HG03064 (cell line): ENCODE measurements at regions not wholly inside any gene's neighbourhood (a gene's known extent, or its start where the extent isn't known, plus 50 kb on each side); places are given as distances from the start of the nearest gene placed in this dataset.
"Not testable (repeated sequence)": the region's sequence is repeated elsewhere in the genome, so short reads cannot be mapped to it uniquely, and the experiment has no call there.

Experiments
- ATAC-seq: cut with Tn5 transposase; IDR thresholded peaks from one replicate; pipeline ENCODE4 v1.9.1; 2021; ENCODE audit warnings: low read depth; ENCODE audit not compliant: unreplicated experiment

GRCh38 chr3:95511828-95512227 lies 1302.6 kb upstream of the EPHA6 start:
- no peak for ATAC-seq

GRCh38 chr3:95514260-95514659 lies 1300.1 kb upstream of the EPHA6 start:
- ATAC-seq, result no peak

- ATAC-seq, result no peak
These were observed 1293.0 kb upstream of the EPHA6 start for GRCh38 chr3:95521396-95521795.

- ATAC-seq, result no peak
These were observed 1291.9 kb upstream of the EPHA6 start for GRCh38 chr3:95522449-95522848.

GRCh38 chr3:95539950-95540483 lies 1274.4 kb upstream of the EPHA6 start:
- ATAC-seq, result no peak

GRCh38 chr3:95565502-95565901 lies 1248.9 kb upstream of the EPHA6 start:
- no peak for ATAC-seq

- ATAC-seq, result no peak
These were observed 1247.0 kb upstream of the EPHA6 start for GRCh38 chr3:95567346-95567745.

- no peak for ATAC-seq
These were observed 1227.6 kb upstream of the EPHA6 start for GRCh38 chr3:95586754-95587153.

GRCh38 chr3:95587641-95588040 lies 1226.8 kb upstream of the EPHA6 start:
- ATAC-seq, result not testable (repeated sequence)

GRCh38 chr3:95588473-95588872 lies 1225.9 kb upstream of the EPHA6 start:
- no peak for ATAC-seq

GRCh38 chr3:95595416-95596075 lies 1218.8 kb upstream of the EPHA6 start:
- no peak for ATAC-seq

- ATAC-seq, result no peak
These were observed 1206.5 kb upstream of the EPHA6 start for GRCh38 chr3:95607926-95608325.

- ATAC-seq, result no peak
These were observed 1205.0 kb upstream of the EPHA6 start for GRCh38 chr3:95609411-95609810.

GRCh38 chr3:95612611-95613010 lies 1201.8 kb upstream of the EPHA6 start:
- no peak for ATAC-seq

GRCh38 chr3:95613993-95614392 lies 1200.4 kb upstream of the EPHA6 start:
- no peak for ATAC-seq

- ATAC-seq, result no peak
These were observed 1198.6 kb upstream of the EPHA6 start for GRCh38 chr3:95615592-95616310.

GRCh38 chr3:95626107-95626506 lies 1188.3 kb upstream of the EPHA6 start:
- ATAC-seq, result no peak

- ATAC-seq, result no peak
These were observed 1187.1 kb upstream of the EPHA6 start for GRCh38 chr3:95627293-95627692.

GRCh38 chr3:95627697-95628096 lies 1186.7 kb upstream of the EPHA6 start:
- no peak for ATAC-seq

- ATAC-seq, result no peak
These were observed 1184.6 kb upstream of the EPHA6 start for GRCh38 chr3:95629802-95630201.

GRCh38 chr3:95645291-95645690 lies 1169.1 kb upstream of the EPHA6 start:
- no peak for ATAC-seq
